Eye (tissue), 1 donor: ENCODE measurements at regions not wholly inside any gene's neighbourhood (a gene's known extent, or its start where the extent isn't known, plus 50 kb on each side); places are given as distances from the start of the nearest gene placed in this dataset.

ENCODE experiments used
- DNase-seq: peaks from one replicate; pipeline ENCODE4 v3.0.0-alpha.2; 2015

DNA sequence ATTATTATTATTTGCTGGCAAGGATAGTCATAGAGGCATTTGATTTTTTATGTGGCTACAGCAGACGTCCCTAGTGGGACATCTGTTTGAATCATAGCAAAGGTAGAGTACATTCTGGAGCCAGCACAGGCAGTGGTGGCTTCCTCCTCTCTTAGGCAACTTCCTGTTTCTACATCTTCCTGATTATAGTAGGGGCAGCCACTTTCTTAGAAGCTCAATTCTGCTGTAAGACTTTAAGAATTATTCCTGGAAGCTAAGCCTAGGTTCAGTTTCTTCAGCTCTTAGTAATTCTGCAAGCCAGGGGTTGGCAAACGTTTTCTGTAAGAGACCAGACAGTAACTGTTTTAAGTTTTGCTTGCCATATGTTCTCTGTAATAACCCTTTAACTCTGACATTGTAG, 129.3 kb upstream of the TENM4 start:
- DNase-seq: no peak

DNA sequence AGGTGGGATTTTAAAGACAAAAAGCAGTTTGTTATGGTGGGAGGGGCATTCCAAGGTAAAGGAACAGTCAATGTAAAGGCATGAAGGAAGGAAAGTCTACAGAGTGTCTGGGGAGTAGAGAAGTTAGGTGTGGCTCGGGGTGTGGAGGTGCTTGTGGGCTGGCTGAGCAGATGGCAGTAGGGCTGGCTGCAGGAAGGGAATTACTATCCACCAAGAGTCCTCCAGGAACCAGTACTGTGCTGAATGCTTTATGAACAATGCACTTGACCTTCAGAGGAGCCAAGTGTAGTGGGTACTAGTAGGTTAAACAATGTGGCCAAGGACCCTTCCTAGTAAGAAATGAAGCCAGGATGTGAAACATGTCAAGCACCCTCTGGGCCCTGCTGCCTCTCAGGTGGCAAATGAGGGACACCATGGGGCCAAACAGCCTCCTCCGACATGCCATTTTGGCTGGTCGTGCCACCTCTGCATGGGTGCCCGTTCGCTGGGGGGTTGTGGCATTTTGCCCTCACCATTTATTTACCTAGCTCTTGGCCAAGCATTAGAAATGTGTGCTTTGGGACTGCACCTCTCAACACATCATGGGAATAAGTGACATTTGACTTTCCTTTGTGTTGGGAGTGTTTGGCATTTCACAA, 123.6 kb upstream of the TENM4 start:
- DNase-seq: no peak

DNA sequence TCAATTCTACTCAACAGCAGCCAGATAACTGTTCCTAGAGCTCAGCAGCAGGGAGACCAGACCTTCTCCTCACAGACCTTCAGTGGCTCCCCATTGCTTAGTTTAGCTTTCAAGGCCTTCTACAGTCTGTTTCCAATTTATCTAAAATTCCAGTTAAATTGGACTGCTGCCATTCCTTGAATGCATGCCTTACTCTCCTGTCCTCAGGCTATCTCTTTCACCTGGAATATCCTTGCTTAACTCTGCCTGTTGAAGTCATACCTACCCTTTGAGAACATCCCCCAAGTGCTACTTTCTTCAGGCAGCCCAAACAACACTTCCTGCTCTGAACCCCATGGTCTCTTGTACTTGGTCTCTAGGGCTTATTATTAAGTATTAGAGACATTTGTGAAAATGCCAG, 120.7 kb upstream of the TENM4 start:
- DNase-seq: no peak

DNA sequence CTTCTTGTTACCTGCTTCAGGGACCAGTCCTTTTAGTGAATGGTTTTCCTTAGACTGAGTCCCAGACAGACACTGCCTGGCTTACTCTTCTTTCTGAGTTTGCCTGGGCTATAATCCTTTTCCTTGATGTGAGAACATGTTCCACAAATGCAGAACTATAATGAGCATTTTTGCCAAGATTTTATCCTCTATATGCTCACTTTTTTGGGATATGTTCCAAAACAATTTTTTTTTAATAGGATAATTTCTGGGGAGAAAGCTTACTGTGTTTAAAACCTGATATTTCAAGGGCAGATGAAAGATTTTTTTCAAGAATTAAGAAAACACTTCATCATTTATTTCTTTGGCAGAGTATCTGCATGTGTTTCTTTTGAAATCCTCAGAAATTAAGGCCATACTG, 110.0 kb upstream of the TENM4 start:
- no peak for DNase-seq

DNA sequence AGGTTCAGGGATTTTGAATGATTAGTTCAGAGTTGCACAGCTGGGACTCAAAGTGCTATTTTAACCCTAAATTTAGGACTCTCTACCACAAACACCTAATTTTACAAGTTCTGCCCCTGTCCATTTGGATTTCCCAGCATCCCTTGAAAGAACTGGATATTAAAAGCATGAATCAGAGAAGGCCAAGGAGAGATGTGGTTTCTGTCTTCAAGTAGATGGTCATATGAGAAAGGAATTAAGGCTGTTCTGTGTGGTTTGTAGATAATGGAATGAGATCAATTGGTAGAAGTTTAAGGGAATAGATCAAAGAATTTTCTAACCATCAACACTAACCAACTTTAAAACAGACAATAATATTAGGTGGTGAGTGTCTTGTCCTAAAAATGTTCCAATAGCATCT, 106.4 kb upstream of the TENM4 start:
- no peak for DNase-seq

DNA sequence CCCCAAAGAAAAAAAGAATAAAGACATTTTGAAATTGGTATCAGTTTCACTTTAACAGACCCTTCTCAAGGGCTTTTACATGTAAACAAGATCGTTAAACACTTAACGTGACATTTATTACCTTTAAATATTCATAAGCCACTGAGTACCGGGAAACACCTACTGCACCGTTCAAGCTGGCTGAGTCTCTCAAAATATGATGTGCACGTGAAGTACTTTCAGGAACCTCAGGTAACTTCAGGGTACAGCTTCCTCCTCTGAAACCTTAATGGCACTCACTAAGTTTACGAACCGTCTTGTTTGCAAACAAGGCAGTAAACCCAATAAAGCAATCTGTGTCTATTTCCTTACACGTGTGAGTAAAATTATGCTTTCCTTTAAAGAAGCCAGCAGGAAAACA, 105.5 kb upstream of the TENM4 start:
- no peak for DNase-seq

DNA sequence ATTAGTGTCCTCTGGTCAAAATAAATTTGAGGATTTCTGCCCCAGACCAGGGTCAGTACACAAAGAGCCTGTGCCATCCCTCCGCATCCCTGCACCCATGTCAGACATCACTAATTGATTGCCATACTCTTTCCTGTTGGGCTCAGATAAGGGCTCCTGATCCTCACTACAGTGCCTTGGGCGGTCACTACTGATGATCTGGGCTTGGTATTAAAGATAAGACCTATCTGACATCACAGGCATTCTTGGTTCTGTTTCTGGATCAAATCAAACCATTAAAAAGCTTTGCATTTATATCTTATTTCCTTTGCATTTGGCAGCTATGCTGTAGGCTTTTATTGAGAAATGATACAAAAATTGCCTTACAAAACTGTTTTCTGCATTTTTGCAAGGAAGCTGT, 103.5 kb upstream of the TENM4 start:
- DNase-seq: no peak

DNA sequence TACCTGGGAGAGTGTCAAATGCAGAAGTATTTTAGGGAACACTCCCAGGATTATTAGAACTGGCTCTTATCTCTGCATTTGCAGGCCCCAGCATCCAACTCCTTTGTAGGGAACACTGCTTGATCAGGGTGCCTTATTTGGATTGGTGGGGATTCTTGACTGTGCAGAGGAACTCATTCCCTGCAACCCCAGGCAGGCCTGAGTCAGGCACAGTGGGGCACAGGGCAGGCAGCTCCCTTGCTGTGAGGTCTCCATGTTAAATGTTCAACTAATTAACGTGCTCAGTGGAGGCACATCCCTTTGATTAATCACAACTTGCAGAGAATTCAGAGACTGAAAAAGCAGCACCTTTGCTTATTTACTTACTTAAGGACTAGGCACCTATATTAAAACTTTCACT, 102.3 kb upstream of the TENM4 start:
- no peak for DNase-seq

DNA sequence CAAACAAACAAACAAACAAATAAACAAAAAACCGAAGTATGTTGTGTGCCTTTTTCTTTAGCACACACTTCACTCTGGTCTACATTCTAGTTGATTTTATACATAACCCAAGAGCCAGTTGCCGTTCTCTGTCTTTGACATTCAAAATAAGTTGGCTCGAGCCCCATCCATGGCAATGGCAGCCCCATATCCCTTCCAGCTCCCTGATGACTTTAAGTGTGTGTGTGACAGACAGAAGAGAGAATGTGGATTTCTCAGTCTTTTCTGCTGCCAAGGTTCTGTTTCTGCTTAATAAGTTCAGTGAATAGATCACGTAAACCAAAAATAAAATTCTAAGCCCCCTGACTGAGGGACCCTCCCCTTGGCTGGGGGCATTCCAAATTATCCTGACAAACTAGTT, 100.6 kb upstream of the TENM4 start:
- DNase-seq: no peak

DNA sequence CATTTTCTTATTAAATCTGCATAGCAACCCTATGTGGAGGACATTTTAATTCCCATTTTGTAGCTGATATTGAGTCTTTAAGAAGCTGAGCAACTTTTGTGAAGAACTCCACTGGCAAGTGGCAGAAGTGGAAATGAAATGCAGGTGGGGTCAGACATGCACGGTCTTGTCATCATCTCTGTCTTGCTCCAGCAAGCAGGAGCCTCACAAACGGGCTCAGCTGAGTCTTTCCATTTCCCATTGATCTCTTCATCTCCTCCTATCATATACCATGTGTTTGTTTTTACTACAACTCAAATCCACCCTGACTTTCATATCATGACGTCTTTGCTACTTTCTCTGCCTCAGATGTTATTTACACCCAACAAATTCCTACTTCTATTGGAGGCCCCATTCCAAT, 97.9 kb upstream of the TENM4 start:
- DNase-seq: no peak

DNA sequence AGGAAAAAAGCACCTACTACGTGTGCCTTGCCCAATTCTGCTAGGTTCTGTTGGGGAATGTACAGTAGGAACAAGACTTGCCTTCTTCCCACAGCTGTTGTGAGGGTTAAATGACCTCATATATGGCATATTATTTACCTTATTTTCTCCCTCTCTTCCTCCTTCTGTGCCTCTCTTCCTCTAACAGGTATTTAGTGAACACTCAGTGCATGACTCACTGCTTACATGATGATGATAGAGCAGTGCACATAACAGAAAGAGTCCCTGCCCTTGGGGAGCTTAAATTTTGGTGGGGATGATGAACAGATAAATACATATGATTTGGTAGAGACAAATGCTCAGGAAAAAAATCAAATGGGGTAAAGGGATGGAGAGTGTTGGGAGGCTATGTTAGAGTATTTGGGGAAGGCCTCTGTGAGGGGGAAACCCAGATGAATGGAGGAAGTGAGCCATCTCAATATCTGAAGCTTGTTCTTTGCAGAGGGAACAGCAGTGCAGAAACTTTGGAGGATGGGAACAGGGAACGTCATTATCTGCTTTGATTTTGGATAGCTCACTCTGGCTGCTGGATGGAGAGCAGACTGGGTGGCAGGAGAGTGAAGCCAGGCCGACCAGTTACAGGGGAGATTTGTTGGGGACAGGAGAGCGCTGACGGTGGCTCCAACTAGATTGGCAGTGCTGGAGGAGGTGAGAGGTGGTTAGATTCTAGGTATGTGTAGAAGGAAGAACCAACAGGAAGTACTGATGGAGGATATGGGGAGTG, 95.5 kb upstream of the TENM4 start:
- no peak for DNase-seq

DNA sequence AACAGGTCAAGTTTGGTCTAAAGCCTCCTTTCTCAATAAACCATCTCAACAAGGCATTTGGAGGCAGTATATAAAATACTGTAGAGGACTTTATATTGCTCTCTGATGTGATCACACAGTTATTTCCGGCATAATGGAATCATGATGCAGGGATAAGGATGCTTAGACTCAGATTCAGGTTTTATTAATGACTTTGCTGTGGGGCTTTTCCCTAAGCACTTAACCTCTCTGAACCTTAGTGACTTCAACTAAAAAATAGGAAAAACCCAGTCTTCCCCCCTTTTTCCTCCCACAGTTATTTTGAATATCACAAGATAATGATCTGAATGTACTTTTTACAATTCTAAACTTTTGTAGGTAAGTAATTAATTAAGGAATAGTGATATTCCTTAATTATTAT, 94.8 kb upstream of the TENM4 start:
- DNase-seq: no peak

DNA sequence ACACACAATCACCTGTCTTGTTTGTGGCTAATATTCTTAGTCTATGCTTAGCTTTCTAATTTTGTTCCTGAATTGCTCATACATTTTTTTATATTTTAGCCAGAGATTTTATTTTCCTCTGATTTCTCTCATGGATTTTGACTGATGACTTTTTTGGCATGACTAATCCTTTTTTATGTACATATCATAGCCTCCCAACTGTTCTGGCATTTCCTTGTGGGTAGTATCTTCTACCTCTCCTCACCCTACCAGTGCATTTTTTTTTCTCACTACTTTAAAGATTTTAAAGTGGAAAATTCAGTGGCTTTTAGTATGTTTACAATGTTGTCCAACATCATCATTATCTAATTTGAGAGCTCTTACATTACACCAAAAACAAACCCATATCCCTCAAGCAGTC, 84.4 kb upstream of the TENM4 start:
- DNase-seq: no peak

DNA sequence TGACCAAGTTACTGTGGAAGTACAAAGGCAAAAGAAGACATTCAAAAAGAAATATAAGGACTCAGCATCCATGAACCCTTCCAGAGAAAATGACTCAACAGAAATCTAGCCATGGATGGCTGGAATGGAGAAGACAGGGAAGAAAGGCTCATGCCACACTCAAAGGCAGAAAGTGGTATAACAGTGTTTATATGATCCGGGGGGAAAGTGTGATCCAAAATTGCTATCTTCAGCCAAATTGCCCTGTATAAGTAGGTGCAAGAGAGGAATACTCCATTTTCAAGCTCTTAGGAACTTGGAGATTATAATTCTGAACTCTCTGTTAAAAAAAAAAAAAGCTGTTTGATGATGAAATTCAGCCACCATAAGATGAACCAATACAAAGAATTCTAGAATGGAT, 81.8 kb upstream of the TENM4 start:
- DNase-seq: no peak

DNA sequence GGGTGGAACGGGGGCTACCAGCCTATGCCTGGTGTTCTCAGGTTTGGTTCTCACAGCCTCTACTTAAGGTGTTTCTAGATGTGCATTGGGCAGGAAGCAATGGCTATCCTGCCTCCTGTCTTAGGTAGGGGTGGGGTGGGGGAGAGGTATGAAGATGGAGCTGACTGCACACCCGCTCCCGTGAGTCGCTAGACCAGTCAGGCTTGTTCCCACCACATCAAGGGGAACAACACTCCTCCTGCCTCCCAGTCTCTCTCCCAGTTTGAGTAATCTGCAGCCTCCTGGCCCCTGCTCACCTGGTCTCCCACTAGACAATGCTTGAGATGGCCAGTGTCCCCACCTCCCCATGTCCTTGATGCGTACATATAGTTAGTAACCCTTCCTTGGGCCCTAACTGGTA, 79.3 kb upstream of the TENM4 start:
- no peak for DNase-seq

DNA sequence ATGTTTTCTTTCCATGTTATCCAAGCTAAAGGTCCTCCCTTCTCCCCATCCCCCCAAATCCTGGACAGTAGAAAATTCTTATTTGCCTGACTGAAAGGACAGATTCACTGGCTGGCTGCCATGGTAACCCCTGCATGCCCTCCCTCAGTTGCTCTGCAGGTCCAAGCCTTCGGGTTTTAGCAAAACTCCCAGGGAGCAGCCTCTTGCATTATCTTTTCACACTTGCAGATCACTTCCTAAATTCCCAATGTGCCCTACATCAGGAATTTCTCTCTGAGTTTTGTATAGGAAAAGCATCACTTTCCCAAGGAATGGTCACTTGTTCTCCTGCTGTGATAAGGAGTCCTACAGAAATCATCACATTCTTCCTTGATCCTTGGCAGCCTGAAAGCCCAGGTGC, 75.0 kb upstream of the TENM4 start:
- no peak for DNase-seq

DNA sequence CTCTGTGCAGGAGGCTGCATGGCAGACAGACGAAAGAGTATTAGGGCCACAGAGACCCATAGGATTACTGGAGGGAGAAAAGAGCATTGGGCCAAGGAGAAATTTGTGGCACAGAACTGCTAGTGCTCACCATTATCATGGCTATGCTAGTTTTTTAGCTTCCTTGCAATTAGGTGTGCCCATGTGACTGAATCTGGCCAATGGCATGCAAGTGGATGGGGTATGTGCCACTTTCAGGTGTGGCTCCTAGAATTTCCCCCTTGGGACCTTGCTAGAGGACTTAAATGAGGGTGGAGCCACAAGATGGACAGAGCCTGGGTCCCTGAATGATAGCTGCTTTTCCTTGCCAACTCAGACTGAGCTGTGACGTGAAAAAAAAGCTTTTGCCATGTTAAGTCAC, 73.9 kb upstream of the TENM4 start:
- no peak for DNase-seq

DNA sequence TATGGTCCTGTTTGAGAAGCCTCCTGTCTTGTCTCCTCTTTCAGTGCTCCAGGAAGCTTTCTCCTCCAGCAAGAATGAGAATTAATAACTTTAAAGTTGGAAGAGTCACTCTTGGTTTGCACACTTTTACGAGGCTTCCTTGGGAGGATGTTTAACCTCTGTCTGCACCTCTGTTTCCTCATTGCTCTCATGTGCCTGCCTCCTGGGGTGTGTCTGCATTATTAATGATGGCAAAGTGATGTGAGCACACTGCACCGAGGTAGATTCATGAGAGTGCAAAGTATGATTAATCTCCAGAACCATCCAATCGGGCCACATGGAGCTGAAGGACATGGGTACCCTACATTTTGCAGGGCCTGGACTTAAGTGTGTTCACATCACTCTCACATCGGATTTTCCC, 73.5 kb upstream of the TENM4 start:
- DNase-seq: peak; percentile 36

DNA sequence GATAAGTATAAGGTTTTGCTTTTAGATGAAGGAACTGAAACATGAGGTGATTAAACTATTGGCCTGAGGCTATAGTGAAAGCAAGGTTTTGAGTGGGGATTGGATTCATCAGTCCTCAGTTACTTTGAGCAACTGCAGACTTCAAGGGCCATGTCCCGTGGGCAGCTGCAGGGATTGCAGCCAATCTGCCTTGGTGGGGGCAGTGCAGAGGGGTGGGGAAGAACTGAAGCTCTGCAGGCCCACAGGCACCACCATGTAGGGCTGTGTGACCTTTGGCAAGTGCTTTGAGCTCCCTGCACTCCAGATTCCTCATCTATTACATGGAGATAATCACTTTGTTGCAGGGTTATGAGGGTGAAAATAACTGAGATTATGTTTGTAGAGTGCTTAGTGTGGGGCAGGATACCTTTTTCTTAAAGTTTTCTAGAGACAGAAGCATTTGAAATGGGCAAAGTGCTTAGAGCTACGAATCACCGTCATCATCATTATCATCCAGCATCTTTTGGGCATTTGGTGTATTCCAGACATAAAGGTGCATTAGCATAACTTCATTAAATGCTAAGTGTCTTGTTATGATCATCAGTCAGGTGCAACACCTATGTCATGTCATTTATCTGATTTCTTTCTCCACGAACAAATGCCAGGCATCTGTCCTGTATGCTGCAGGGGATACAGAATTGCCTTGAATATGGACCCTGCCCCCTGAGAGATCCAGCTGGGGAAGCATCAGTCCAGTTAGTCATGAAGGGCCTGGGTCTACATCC, 72.1 kb upstream of the TENM4 start:
- DNase-seq: peak; percentile 13

DNA sequence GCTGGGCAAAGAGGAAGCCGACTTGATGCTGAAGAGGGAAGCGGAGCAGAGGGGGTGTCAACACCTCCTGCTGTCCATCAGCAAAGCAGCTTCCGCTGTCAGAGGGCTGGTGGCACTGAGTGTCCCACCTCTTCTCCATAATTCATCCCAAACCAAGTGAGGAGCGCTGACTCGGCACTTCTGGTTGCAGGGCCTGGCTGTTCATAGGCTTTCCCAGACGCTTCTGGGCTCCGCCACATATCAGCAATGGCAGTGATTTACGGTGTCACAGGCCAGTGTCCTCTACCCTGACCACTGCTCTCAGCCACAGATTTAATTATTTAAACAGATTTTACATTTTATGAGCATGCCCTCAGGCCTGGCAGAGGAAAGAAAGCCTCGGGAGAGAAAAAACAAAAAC, 70.1 kb upstream of the TENM4 start:
- no peak for DNase-seq

DNA sequence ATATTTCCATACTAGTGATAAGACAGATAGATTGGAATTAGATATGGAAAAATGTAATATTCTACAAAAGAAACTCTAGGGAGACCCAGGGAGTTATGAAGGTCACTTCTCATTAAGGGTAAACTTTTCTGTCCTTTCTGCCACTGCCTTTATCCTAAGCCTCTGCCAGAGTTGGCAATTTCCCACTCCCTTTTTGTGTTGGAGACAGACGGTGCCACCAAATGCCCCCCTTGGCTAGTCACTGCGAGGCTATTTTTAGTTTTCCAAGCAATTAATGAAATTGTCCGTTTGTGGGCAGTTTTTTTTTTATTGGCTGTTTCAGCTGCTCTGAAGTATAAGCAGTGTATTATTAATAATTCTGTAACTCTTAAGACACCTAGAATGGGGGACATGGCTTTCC, 67.6 kb upstream of the TENM4 start:
- no peak for DNase-seq

DNA sequence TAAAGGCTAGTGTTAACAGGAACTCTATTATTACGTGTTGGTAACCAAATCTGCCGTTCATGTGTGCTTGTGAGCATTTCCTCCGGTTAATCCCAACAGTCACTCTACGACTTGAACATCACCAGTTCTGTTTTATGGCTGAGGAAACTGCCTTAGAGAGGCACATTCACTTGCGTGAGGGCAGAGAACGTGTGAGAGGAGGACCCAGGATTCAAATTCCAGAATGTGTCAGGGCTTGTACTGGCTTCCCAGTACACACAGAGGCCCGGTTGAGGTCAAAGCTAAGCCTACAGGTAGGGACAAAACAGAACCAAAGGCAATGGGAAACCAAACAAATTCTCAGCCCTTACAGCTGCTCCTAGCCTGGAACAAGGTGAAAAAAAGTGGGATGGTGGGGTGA, 66.9 kb upstream of the TENM4 start:
- DNase-seq: no peak

DNA sequence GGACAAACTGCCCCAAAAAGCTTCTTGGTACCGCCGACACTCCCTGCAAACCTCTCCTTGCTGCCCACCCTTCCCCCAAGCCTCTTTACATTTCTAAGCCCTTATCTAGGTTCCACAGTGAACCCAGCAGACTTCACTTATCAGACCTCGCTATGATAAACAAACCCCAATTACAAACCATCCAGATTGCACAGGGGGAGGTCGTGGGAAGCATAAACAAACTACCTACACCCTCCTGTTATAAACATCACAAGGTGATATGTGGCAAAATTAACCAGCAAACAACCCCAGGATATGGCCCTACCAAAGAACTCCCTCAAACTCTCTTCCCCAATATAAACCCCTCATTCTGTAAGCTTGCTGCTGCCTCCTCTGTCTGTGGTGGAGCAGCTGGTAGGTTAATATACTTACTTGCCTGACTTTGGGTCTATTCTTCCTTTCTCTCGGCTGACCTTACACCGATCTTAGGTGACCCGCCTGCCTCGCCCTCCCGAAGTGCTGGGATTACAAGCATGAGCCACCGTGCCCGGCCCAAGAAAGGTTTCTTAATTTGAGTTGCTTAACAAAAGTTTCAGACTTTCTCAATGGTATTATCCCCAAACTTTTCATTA, 66.0 kb upstream of the TENM4 start:
- no peak for DNase-seq

DNA sequence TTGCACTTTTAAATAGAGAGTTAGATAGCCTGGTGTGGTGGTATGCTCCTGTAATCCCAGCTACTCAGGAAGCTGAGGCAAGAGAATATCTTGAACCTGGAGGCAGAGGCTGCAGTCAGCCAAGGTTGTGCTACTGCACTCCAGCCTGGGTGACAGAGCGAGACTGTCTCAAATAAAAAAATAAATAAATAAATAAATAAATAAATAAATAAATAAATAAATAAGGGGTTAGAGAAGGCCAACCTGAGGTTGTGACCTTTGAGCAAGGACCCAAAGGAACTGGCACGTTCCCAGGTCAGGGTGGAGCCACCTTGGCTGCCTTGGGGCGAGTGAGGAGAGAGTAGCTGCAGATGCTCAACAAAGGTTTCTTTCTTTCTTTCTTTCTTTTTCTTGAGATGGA, 65.3 kb upstream of the TENM4 start:
- DNase-seq: no peak
